ENCODE measurements at regions not wholly inside any gene's neighbourhood (a gene's known extent, or its start where the extent isn't known, plus 50 kb on each side); places are given as distances from the start of the nearest gene placed in this dataset.
"Not testable (repeated sequence)": the region's sequence is repeated elsewhere in the genome, so short reads cannot be mapped to it uniquely, and the experiment has no call there.

DNA sequence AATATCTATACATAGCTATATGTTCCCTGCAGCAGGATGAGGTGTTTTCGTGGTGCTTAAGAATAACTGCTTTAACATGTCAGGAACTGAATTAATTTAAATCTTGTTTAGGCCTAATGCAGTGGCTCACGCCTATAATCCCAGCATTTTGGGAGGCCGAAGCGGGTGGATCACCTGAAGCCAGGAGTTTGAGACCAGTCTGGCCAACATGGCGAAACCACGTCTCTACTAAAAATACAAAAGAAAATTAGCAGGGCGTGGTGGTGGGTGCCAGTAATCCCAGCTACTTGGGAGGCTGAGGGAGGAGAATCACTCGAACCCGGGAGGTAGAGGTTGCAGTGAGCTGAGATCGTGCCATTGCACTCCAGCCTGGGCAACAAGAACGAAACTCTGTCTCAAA, 717.8 kb upstream of the EPHA7 start:
- not testable (repeated sequence) for H3K36me3 ChIP-seq (ENCODE audit: control insufficient read depth in 1 of 2, insufficient read depth in 2 of 2, low read length in 2 of 2); H3K4me1 ChIP-seq (ENCODE audit: control insufficient read depth in 1 of 2, insufficient read depth in 2 of 2, low read length in 2 of 2); H3K27me3 ChIP-seq (ENCODE audit: low read depth, low read length); H3K9me3 ChIP-seq (ENCODE audit: control insufficient read depth in 1 of 2, low read length in 2 of 2); H3K4me3 ChIP-seq (ENCODE audit: low read depth in 1 of 2, low read length in 2 of 2); H3K27ac ChIP-seq (ENCODE audit: low read length)

DNA sequence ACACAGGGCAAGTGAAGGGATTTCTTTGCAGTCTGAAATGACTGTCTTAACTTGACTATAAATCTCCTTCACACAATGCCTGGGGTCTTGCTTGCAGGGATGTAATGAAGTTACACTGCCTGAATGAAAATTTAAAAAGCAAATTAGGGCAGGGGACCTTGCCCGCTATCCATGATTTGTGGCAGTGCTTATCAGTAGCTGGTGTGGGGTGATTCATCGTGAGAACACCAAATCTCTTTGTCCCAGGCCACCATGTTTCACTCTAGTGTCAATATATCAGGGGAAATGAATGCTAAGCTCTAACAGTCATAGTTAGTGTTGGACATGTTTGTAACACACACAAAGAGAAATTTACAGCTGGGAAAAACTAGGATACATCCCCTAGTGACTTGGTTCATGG, 713.7 kb upstream of the EPHA7 start:
- H3K27me3 ChIP-seq (ENCODE audit: low read depth, low read length), result no peaks in the 10 kb centered on the region
- peaks cover 0 to 5% of the 10 kb centered on the region in 2 donors for H3K4me1 ChIP-seq (ENCODE audit: control insufficient read depth in 1 of 2, insufficient read depth in 2 of 2, low read length in 2 of 2)
- no peaks in the 10 kb centered on the region for H3K36me3 ChIP-seq (ENCODE audit: control insufficient read depth in 1 of 2, insufficient read depth in 2 of 2, low read length in 2 of 2)
- H3K4me3 ChIP-seq (ENCODE audit: low read depth in 1 of 2, low read length in 2 of 2), result no peak overlapping the region
- H3K27ac ChIP-seq (ENCODE audit: low read length), result no peak overlapping the region
- H3K9me3 ChIP-seq (ENCODE audit: control insufficient read depth in 1 of 2, low read length in 2 of 2), result no peaks in the 10 kb centered on the region

DNA sequence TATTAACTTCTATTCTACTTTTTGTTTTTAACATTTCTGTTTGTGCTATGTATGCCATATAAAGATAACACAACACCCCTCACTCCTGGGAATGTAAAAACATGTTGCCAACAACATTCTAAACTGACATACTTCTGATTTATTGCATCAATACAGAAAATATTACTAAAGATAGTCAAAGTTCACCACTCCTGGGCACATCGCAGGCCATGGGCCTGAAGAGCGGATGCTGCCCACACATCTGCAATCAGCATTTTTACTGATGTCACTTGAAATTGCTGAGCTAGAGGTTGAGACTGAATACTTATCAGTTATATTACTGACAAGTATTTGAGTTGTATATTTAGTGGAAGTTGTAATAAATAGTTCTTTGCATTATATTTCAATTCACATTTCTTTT, 711.9 kb upstream of the EPHA7 start:
- H3K9me3 ChIP-seq (ENCODE audit: control insufficient read depth in 1 of 2, low read length in 2 of 2), result no peaks in the 10 kb centered on the region
- H3K4me3 ChIP-seq (ENCODE audit: low read depth in 1 of 2, low read length in 2 of 2), result no peak overlapping the region
- no peaks in the 10 kb centered on the region for H3K36me3 ChIP-seq (ENCODE audit: control insufficient read depth in 1 of 2, insufficient read depth in 2 of 2, low read length in 2 of 2)
- no peak overlapping the region for H3K27ac ChIP-seq (ENCODE audit: low read length)
- peaks cover 0 to 5% of the 10 kb centered on the region in 2 donors for H3K4me1 ChIP-seq (ENCODE audit: control insufficient read depth in 1 of 2, insufficient read depth in 2 of 2, low read length in 2 of 2)
- no peaks in the 10 kb centered on the region for H3K27me3 ChIP-seq (ENCODE audit: low read depth, low read length)

DNA sequence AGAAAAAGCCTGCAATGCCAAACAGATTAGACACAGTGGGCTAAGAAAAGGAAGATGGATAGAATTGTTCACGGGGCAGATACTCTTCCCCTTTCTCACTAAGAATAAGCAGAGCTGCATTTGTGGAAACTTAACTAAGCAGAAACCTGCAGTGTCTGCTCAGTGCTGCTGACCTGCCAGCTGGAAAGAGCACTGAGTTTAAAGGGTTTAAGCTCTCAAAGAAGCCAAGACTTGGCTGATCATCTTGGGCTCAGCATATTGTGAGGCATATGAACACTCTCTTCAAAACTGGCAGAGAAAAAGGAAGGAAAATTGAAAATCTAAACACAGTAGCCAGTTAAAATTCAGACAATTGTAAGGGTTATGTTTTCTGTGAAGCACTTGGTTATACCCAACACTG, 711.1 kb upstream of the EPHA7 start:
- no peaks in the 10 kb centered on the region for H3K9me3 ChIP-seq (ENCODE audit: control insufficient read depth in 1 of 2, low read length in 2 of 2)
- peaks cover 0 to 5% of the 10 kb centered on the region in 2 donors for H3K4me1 ChIP-seq (ENCODE audit: control insufficient read depth in 1 of 2, insufficient read depth in 2 of 2, low read length in 2 of 2)

DNA sequence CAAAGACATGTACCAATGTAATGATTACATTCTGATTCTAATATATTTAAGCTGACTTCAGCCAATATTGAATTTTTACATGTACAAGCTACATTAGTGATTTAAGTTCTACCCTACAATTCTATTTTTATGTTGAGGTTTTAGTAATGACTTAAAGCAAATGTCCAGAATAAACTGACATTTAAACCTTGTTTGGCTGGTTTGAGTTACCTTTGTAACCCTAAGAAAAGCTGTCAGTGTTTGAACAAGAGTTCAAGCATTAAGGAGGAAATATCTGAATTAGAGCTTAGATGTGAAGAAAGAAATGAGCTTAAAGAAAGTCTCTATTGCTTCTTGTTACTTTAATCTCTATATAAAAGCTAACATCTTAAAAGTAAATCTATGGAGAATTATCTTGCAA, 710.6 kb upstream of the EPHA7 start:
- Histone ChIP-seq H3K4me1 (ENCODE audit: control insufficient read depth in 1 of 2, insufficient read depth in 2 of 2, low read length in 2 of 2) (peaks cover 0 to 5% of the 10 kb centered on the region in 2 donors), H3K27ac (ENCODE audit: low read length) (no peak overlapping the region), H3K27me3 (ENCODE audit: low read depth, low read length) (no peaks in the 10 kb centered on the region), H3K9me3 (ENCODE audit: control insufficient read depth in 1 of 2, low read length in 2 of 2) (no peaks in the 10 kb centered on the region), H3K4me3 (ENCODE audit: low read depth in 1 of 2, low read length in 2 of 2) (no peak overlapping the region), H3K36me3 (ENCODE audit: control insufficient read depth in 1 of 2, insufficient read depth in 2 of 2, low read length in 2 of 2) (no peaks in the 10 kb centered on the region)

More for the DNA sequence above, 711.1 kb upstream of the EPHA7 start:
- no peaks in the 10 kb centered on the region for H3K27me3 ChIP-seq (ENCODE audit: low read depth, low read length)
- no peak overlapping the region for H3K4me3 ChIP-seq (ENCODE audit: low read depth in 1 of 2, low read length in 2 of 2)
- no peaks in the 10 kb centered on the region for H3K36me3 ChIP-seq (ENCODE audit: control insufficient read depth in 1 of 2, insufficient read depth in 2 of 2, low read length in 2 of 2)
- H3K27ac ChIP-seq (ENCODE audit: low read length), result no peak overlapping the region

DNA sequence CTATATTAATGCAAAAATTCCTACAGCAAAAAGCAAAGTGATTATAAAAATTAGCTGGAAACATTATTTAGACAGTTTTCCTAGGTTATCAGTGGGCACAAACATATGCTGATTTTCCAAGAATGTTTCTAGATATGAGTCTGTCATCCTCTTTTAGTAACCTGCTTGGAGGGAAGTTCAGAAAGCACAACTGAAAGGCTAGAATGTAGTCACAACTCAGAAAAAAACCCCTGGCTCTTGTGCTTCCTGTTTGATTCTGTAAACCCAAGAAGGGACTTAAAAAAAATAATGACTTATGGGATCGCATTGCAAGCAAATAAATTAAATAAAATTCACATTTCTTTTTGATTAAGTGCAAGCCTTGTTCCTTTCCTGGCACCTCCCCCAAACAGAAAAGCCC, 708.4 kb upstream of the EPHA7 start:
- no peaks in the 10 kb centered on the region for H3K9me3 ChIP-seq (ENCODE audit: control insufficient read depth in 1 of 2, low read length in 2 of 2)
- no peaks in the 10 kb centered on the region for H3K27me3 ChIP-seq (ENCODE audit: low read depth, low read length)
- H3K4me1 ChIP-seq (ENCODE audit: control insufficient read depth in 1 of 2, insufficient read depth in 2 of 2, low read length in 2 of 2), result peaks cover 0 to 5% of the 10 kb centered on the region in 2 donors
- H3K4me3 ChIP-seq (ENCODE audit: low read depth in 1 of 2, low read length in 2 of 2), result no peak overlapping the region
- no peaks in the 10 kb centered on the region for H3K36me3 ChIP-seq (ENCODE audit: control insufficient read depth in 1 of 2, insufficient read depth in 2 of 2, low read length in 2 of 2)
- H3K27ac ChIP-seq (ENCODE audit: low read length), result no peak overlapping the region

DNA sequence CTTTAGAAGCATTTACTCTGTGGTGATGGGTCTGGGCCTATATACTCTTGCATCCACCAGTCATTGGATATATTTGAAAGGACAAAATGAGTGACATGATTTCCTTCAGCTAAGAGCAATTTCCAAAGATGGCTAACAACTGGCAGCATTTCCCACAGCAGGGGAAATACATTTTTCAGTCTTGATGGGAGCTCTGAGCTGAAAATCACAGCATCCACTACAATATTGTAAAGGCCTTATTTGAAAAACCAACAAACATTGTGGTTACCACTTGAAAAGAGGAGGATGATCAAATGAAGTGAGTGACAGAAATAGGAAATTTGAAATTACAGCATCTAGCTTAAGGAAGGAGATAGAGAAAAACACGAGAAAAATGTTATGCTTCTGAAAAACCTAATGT, 705.0 kb upstream of the EPHA7 start:
- H3K9me3 ChIP-seq (ENCODE audit: control insufficient read depth in 1 of 2, low read length in 2 of 2), result no peaks in the 10 kb centered on the region

DNA sequence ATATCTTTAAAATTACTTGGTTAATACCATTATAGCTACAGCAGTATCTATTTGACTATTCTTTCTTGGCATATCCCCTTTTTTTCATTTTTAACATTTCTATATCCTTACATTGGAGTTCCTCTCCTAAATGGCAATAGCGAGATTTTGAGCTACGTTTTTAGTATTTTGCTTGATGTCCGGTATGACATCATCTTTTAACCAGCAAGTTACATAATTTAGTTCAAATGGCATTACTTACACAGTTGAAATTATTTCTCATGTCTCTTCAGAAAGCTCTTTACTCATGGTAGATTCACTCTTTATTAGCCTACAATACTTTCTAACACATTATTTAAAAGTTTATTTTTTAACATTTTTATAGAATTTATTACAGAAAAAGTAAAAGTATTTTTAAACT, 701.7 kb upstream of the EPHA7 start:
- H3K27me3 ChIP-seq (ENCODE audit: low read depth, low read length), result no peaks in the 10 kb centered on the region
- H3K36me3 ChIP-seq (ENCODE audit: control insufficient read depth in 1 of 2, insufficient read depth in 2 of 2, low read length in 2 of 2), result no peaks in the 10 kb centered on the region
- H3K4me3 ChIP-seq (ENCODE audit: low read depth in 1 of 2, low read length in 2 of 2), result no peak overlapping the region
- no peaks in the 10 kb centered on the region for H3K4me1 ChIP-seq (ENCODE audit: control insufficient read depth in 1 of 2, insufficient read depth in 2 of 2, low read length in 2 of 2)
- H3K27ac ChIP-seq (ENCODE audit: low read length), result no peak overlapping the region
- H3K9me3 ChIP-seq (ENCODE audit: control insufficient read depth in 1 of 2, low read length in 2 of 2), result no peaks in the 10 kb centered on the region

More for the DNA sequence above, 705.0 kb upstream of the EPHA7 start:
- no peaks in the 10 kb centered on the region for H3K4me1 ChIP-seq (ENCODE audit: control insufficient read depth in 1 of 2, insufficient read depth in 2 of 2, low read length in 2 of 2)
- no peaks in the 10 kb centered on the region for H3K27me3 ChIP-seq (ENCODE audit: low read depth, low read length)
- H3K36me3 ChIP-seq (ENCODE audit: control insufficient read depth in 1 of 2, insufficient read depth in 2 of 2, low read length in 2 of 2), result no peaks in the 10 kb centered on the region
- H3K27ac ChIP-seq (ENCODE audit: low read length), result no peak overlapping the region
- H3K4me3 ChIP-seq (ENCODE audit: low read depth in 1 of 2, low read length in 2 of 2), result no peak overlapping the region

DNA sequence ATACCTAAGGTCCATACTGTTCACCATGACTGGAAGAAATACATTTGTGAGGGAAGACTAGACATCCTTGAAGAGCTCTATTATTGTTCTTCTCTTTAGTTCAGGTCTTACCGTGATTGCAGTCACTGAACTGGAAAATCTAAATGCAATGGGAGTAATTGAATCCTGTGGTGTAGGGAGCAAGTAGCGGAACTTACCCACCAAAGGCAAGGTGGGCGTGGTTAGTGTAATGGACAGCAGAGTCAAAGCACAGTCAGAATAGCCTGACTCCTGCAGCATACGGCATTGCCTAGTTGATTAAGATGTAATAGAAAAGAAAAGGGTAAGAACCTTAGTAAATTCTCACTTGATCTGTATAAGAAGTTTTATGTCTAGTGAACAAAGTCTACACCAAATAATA, 679.7 kb upstream of the EPHA7 start:
- H3K4me1 ChIP-seq (ENCODE audit: control insufficient read depth in 1 of 2, insufficient read depth in 2 of 2, low read length in 2 of 2), result no peaks in the 10 kb centered on the region
- H3K36me3 ChIP-seq (ENCODE audit: control insufficient read depth in 1 of 2, insufficient read depth in 2 of 2, low read length in 2 of 2), result no peaks in the 10 kb centered on the region
- no peak overlapping the region for H3K27ac ChIP-seq (ENCODE audit: low read length)
- no peaks in the 10 kb centered on the region for H3K27me3 ChIP-seq (ENCODE audit: low read depth, low read length)
- no peaks in the 10 kb centered on the region for H3K9me3 ChIP-seq (ENCODE audit: control insufficient read depth in 1 of 2, low read length in 2 of 2)
- no peak overlapping the region for H3K4me3 ChIP-seq (ENCODE audit: low read depth in 1 of 2, low read length in 2 of 2)

DNA sequence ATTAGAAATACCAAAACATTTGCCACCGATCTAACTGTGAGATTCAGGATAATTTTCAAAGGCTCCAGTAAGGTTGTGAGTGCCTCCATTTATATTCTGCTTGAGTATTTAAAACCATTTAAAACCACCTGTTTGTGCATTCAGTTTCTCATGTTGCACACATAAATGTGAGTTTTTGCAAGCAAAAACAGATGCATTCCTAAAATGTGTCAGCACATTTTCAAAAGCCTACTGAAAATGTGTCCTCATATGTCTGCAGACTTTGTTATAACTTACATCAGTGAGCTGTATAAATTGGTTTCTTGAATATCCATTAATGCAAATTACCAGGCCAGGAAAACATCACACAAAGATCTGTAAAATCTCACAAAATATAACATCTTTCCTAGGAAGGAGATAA, 676.6 kb upstream of the EPHA7 start:
- Histone ChIP-seq H3K27ac (ENCODE audit: low read length) (no peak overlapping the region), H3K4me3 (ENCODE audit: low read depth in 1 of 2, low read length in 2 of 2) (no peak overlapping the region), H3K36me3 (ENCODE audit: control insufficient read depth in 1 of 2, insufficient read depth in 2 of 2, low read length in 2 of 2) (no peaks in the 10 kb centered on the region), H3K4me1 (ENCODE audit: control insufficient read depth in 1 of 2, insufficient read depth in 2 of 2, low read length in 2 of 2) (no peaks in the 10 kb centered on the region), H3K9me3 (ENCODE audit: control insufficient read depth in 1 of 2, low read length in 2 of 2) (no peaks in the 10 kb centered on the region), H3K27me3 (ENCODE audit: low read depth, low read length) (no peaks in the 10 kb centered on the region)

DNA sequence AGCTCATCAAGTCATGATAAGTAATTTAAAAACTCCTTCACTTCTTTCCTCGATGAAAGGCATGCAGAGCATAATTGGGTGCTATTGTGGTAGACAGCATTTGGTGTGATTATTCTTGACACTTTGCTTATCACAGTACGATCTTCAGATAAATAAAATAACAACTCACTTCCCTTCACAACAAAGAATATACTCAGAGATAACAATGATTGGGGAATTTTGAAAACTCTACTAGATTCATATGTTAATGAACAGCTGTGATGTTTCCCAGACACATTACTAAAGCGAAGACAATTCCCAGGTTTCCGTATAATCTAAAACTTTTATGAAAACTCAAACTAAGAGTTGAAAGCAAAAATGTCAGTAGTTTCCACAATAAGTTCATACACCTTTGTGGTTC, 670.6 kb upstream of the EPHA7 start:
- Histone ChIP-seq H3K9me3 (ENCODE audit: control insufficient read depth in 1 of 2, low read length in 2 of 2) (no peaks in the 10 kb centered on the region), H3K27ac (ENCODE audit: low read length) (no peak overlapping the region), H3K4me1 (ENCODE audit: control insufficient read depth in 1 of 2, insufficient read depth in 2 of 2, low read length in 2 of 2) (no peaks in the 10 kb centered on the region), H3K4me3 (ENCODE audit: low read depth in 1 of 2, low read length in 2 of 2) (no peak overlapping the region), H3K36me3 (ENCODE audit: control insufficient read depth in 1 of 2, insufficient read depth in 2 of 2, low read length in 2 of 2) (no peaks in the 10 kb centered on the region), H3K27me3 (ENCODE audit: low read depth, low read length) (no peaks in the 10 kb centered on the region)

DNA sequence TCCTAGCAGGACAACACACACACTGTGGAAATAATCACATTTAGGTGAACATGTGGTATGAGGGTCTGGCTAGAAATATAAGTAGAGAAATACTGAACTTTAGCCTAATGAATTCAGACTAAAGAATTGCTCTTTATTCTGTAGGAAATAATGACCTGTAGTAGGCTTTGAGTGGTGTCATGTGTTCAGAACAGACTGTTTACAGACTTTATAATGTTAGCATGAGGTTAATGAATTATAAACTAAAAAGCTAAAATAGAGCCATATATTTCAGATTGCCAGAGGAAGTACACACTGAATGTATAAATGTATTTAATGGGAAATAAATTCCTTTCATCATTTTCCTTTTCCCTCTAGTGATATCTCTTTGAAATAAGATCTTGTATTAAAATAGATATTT, 669.5 kb upstream of the EPHA7 start:
- no peak overlapping the region for H3K4me3 ChIP-seq (ENCODE audit: low read depth in 1 of 2, low read length in 2 of 2)
- H3K27ac ChIP-seq (ENCODE audit: low read length), result no peak overlapping the region
- no peaks in the 10 kb centered on the region for H3K9me3 ChIP-seq (ENCODE audit: control insufficient read depth in 1 of 2, low read length in 2 of 2)
- no peaks in the 10 kb centered on the region for H3K36me3 ChIP-seq (ENCODE audit: control insufficient read depth in 1 of 2, insufficient read depth in 2 of 2, low read length in 2 of 2)
- H3K27me3 ChIP-seq (ENCODE audit: low read depth, low read length), result no peaks in the 10 kb centered on the region
- H3K4me1 ChIP-seq (ENCODE audit: control insufficient read depth in 1 of 2, insufficient read depth in 2 of 2, low read length in 2 of 2), result no peaks in the 10 kb centered on the region
